ENCODE measurements at regions not wholly inside any gene's neighbourhood (a gene's known extent, or its start where the extent isn't known, plus 50 kb on each side); places are given as distances from the start of the nearest gene placed in this dataset.

DNA sequence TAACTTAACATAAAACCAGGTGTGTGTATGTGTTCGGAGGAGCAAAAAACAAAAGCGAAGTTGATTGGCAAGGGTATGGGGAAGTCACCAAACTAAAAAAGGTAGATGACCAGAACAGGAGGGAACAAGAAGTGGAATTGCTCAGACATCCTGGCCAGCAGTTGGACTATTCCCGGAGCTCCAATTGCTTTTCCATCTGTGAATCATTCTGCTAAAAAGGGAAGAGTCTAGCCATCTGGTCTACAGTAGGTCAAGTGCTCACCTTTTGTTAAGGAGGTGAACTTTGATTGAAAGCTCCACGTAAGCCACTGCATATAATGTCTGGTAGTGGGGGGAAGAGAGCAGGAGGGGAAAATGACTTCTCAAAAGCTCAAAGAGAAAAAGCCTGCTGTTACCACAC, 50.0 kb upstream of the BET1 start:
- no peaks in the 10 kb centered on the region for H3K36me3 Mint-ChIP-seq (ENCODE audit: unreplicated experiment)
- no peak overlapping the region for H3K27ac Mint-ChIP-seq (ENCODE audit: unreplicated experiment)
- no peaks in the 10 kb centered on the region for H3K9me3 Mint-ChIP-seq (ENCODE audit: unreplicated experiment)
- DNase-seq (ENCODE audit: extremely low spot score, unreplicated experiment), result no peak
- H3K27me3 Mint-ChIP-seq (ENCODE audit: unreplicated experiment), result no peaks in the 10 kb centered on the region
- no peak overlapping the region for H3K4me3 Mint-ChIP-seq (ENCODE audit: unreplicated experiment)
- peaks cover 2% of the 10 kb centered on the region for H3K4me1 Mint-ChIP-seq (ENCODE audit: unreplicated experiment)
- TF ChIP-seq, protein P1, sequence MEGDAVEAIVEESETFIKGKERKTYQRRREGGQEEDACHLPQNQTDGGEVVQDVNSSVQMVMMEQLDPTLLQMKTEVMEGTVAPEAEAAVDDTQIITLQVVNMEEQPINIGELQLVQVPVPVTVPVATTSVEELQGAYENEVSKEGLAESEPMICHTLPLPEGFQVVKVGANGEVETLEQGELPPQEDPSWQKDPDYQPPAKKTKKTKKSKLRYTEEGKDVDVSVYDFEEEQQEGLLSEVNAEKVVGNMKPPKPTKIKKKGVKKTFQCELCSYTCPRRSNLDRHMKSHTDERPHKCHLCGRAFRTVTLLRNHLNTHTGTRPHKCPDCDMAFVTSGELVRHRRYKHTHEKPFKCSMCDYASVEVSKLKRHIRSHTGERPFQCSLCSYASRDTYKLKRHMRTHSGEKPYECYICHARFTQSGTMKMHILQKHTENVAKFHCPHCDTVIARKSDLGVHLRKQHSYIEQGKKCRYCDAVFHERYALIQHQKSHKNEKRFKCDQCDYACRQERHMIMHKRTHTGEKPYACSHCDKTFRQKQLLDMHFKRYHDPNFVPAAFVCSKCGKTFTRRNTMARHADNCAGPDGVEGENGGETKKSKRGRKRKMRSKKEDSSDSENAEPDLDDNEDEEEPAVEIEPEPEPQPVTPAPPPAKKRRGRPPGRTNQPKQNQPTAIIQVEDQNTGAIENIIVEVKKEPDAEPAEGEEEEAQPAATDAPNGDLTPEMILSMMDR (IDR thresholded peaks at IDR 0.05), result no peak

DNA sequence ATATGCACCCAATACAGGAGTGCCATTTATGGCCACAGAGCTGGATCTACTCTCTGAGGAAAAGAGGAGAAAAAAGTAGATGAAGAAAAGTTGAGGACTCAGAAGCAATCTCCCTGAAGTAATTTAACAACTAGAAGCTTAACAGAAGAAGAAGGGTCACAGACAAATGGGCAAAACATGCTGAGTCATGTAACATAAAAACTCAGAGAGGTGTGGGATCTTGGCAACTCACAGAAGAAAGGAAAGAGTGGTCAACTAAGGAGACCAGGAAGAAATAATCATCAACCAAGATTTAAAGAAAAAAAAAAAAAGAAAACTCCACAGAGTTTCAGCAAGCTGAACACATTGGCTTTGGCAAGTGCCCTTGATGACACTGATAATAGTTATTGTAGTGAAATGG, 51.8 kb upstream of the BET1 start:
- Mint-ChIP-seq H3K27ac (ENCODE audit: unreplicated experiment) (no peak overlapping the region), H3K36me3 (ENCODE audit: unreplicated experiment) (no peaks in the 10 kb centered on the region), H3K9me3 (ENCODE audit: unreplicated experiment) (no peaks in the 10 kb centered on the region), H3K4me1 (ENCODE audit: unreplicated experiment) (peaks cover 2% of the 10 kb centered on the region), H3K27me3 (ENCODE audit: unreplicated experiment) (no peaks in the 10 kb centered on the region), H3K4me3 (ENCODE audit: unreplicated experiment) (no peak overlapping the region)
- TF ChIP-seq, protein P1 (IDR thresholded peaks at IDR 0.05), result no peak
- DNase-seq (ENCODE audit: extremely low spot score, unreplicated experiment), result no peak

DNA sequence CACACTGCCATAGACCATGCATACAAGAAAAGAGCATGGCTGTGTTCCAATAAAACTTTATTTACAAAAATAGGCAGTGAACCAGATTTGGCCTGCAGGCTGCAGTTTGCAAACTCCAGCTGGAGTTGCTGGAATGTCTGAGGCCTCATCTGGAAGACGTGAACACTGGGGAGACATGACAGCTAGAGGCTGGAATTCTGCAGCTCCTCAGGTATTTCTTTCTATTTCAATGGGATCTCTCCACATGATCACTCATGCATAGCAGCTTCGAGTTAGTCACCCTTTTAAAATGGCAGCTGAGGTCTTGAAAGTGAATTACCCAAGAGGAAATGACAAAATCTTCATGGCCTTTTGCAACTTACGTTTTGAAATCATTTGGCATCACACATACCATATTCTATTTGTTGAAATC, 52.6 kb upstream of the BET1 start:
- Mint-ChIP-seq H3K4me1 (ENCODE audit: unreplicated experiment) (peaks cover 2% of the 10 kb centered on the region), H3K27me3 (ENCODE audit: unreplicated experiment) (no peaks in the 10 kb centered on the region), H3K36me3 (ENCODE audit: unreplicated experiment) (no peaks in the 10 kb centered on the region), H3K4me3 (ENCODE audit: unreplicated experiment) (no peak overlapping the region), H3K9me3 (ENCODE audit: unreplicated experiment) (no peaks in the 10 kb centered on the region), H3K27ac (ENCODE audit: unreplicated experiment) (no peak overlapping the region)
- DNase-seq (ENCODE audit: extremely low spot score, unreplicated experiment), result no peak
- TF ChIP-seq, protein P1 (IDR thresholded peaks at IDR 0.05), result no peak

DNA sequence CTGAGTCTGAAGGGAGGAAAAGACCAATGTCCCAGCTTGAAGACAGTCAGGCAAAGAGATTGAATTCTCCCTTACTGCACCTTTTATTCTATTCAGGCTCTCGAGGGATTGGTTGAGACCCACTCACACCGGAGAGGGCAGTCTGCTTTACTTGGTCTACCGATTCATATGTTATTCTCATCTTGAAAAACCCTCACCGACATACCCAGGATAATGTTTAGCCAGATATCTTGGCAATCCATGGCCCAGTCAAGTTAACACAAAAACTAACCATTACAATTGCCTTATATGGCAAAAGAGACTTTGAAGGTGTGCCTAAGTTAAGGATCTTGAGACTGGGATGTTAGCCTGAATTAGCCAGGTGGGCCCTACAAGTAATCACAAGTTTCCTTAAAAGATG, 53.8 kb upstream of the BET1 start:
- no peak for DNase-seq (ENCODE audit: extremely low spot score, unreplicated experiment)
- Mint-ChIP-seq H3K27me3 (ENCODE audit: unreplicated experiment) (no peaks in the 10 kb centered on the region), H3K9me3 (ENCODE audit: unreplicated experiment) (no peaks in the 10 kb centered on the region), H3K36me3 (ENCODE audit: unreplicated experiment) (no peaks in the 10 kb centered on the region), H3K4me3 (ENCODE audit: unreplicated experiment) (no peak overlapping the region), H3K4me1 (ENCODE audit: unreplicated experiment) (peaks cover 2% of the 10 kb centered on the region), H3K27ac (ENCODE audit: unreplicated experiment) (no peak overlapping the region)
- TF ChIP-seq, protein P1 (IDR thresholded peaks at IDR 0.05), result no peak

DNA sequence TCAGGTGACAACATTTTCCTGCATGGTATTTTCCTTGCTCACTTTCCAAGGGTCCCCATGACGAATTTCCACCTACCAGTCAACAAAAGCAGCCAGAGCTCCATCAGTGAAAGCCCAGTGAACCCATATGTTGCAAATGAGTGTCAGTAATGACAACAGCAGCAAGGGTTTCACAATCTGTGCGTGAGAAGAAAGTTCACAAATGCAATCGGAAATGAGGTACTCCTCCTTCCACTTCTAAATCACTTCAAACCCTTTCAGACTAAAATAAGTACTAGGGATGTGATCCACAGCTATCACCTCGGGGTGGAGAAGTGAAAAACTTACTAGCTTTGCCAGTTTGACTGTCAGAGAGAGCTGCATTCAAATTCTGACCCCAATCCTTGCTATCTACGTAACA, 55.6 kb upstream of the BET1 start:
- Mint-ChIP-seq H3K27ac (ENCODE audit: unreplicated experiment) (no peak overlapping the region), H3K4me3 (ENCODE audit: unreplicated experiment) (no peak overlapping the region), H3K9me3 (ENCODE audit: unreplicated experiment) (no peaks in the 10 kb centered on the region), H3K4me1 (ENCODE audit: unreplicated experiment) (peaks cover 2% of the 10 kb centered on the region), H3K36me3 (ENCODE audit: unreplicated experiment) (no peaks in the 10 kb centered on the region), H3K27me3 (ENCODE audit: unreplicated experiment) (no peaks in the 10 kb centered on the region)
- TF ChIP-seq, protein P1 (IDR thresholded peaks at IDR 0.05), result no peak
- DNase-seq (ENCODE audit: extremely low spot score, unreplicated experiment), result no peak

Data from osteocyte (in vitro differentiated cells).